ENCODE measurements at regions not wholly inside any gene's neighbourhood (a gene's known extent, or its start where the extent isn't known, plus 50 kb on each side); places are given as distances from the start of the nearest gene placed in this dataset.

DNA sequence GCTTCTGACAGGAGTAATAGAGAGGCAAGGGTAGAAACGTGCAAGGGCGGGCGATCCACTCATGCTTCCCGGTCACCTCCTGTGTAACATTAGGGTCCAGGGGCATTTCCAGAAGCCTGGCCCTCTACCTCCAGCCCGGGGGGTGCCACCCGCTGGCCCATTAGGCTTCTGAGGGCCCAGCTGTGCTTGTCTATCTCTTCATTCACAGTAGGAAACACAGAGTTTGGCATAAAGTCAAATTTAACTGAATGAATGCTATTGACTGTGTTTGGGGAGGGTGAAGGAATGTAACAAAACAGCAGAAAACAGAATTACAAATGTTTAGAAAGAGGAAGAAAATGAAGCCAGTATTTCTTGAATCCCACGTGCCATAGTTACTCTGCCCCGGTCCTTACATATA, 112.4 kb upstream of the SLC66A3 start:
- Mint-ChIP-seq H3K9me3 (peaks cover 12% of the 10 kb centered on the region), H3K27ac (ENCODE audit: low read depth) (no peak overlapping the region), H3K36me3 (ENCODE audit: insufficient read depth) (no peaks in the 10 kb centered on the region), H3K4me1 (no peaks in the 10 kb centered on the region), H3K4me3 (no peak overlapping the region), H3K27me3 (peaks cover 59% of the 10 kb centered on the region)
- no peak for DNase-seq (ENCODE audit: low spot score in 2 of 2)
- no peak for ATAC-seq (replicated peaks; ENCODE audit: extremely low read depth, poor library complexity, severe bottlenecking)

- H3K36me3 Mint-ChIP-seq (ENCODE audit: insufficient read depth) = no peaks in the 10 kb centered on the region
- H3K4me3 Mint-ChIP-seq = no peak overlapping the region
- no peaks in the 10 kb centered on the region for H3K4me1 Mint-ChIP-seq
- peaks cover 55% of the 10 kb centered on the region for H3K27me3 Mint-ChIP-seq
- peaks cover 8% of the 10 kb centered on the region for H3K9me3 Mint-ChIP-seq
- no peak for ATAC-seq (replicated peaks; ENCODE audit: extremely low read depth, poor library complexity, severe bottlenecking)
- no peak overlapping the region for H3K27ac Mint-ChIP-seq (ENCODE audit: low read depth)
- no peak for DNase-seq (ENCODE audit: low spot score in 2 of 2)
Measured at GRCh38 chr2:11043245-11043644, 112.0 kb upstream of the SLC66A3 start.

- Mint-ChIP-seq H3K9me3 (peaks cover 6% of the 10 kb centered on the region), H3K27me3 (peaks cover 53% of the 10 kb centered on the region), H3K4me3 (no peak overlapping the region), H3K4me1 (no peaks in the 10 kb centered on the region), H3K27ac (ENCODE audit: low read depth) (no peak overlapping the region), H3K36me3 (ENCODE audit: insufficient read depth) (no peaks in the 10 kb centered on the region)
- ATAC-seq (replicated peaks; ENCODE audit: extremely low read depth, poor library complexity, severe bottlenecking) = no peak
- no peak for DNase-seq (ENCODE audit: low spot score in 2 of 2)
Measured at GRCh38 chr2:11044201-11044600, 111.1 kb upstream of the SLC66A3 start.

GRCh38 chr2:11045294-11045693, 110.0 kb upstream of the SLC66A3 start:
- no peaks in the 10 kb centered on the region for H3K36me3 Mint-ChIP-seq (ENCODE audit: insufficient read depth)
- H3K27ac Mint-ChIP-seq (ENCODE audit: low read depth) = no peak overlapping the region
- H3K27me3 Mint-ChIP-seq = peaks cover 46% of the 10 kb centered on the region
- H3K4me1 Mint-ChIP-seq = no peaks in the 10 kb centered on the region
- DNase-seq (ENCODE audit: low spot score in 2 of 2) (no peak), ATAC-seq (replicated peaks; ENCODE audit: extremely low read depth, poor library complexity, severe bottlenecking) (no peak)
- H3K4me3 Mint-ChIP-seq = no peak overlapping the region
- H3K9me3 Mint-ChIP-seq = no peaks in the 10 kb centered on the region

GRCh38 chr2:11048335-11049008, 106.8 kb upstream of the SLC66A3 start:
- no peak overlapping the region for H3K27ac Mint-ChIP-seq (ENCODE audit: low read depth)

DNA sequence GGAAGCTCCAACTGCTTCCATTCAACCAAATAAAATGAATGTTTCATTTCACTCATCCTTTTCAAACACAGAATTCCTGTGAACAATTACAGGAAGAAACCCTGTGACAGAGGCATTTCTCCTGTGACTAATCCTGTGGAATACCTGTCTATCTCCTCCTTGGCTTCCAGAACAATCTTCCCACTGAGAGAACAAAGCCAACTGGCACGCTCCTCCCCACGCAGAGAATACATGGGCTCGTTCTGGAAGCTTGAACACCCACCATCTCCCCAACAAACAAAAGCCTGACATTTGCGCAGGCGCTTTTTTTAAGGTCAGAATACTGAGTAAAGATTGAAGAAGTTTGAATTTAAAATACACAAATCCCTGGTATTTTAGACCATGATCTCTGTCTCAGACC, 104.7 kb upstream of the SLC66A3 start:
- Mint-ChIP-seq H3K9me3 (no peaks in the 10 kb centered on the region), H3K4me3 (no peak overlapping the region), H3K27me3 (peaks cover 20% of the 10 kb centered on the region), H3K4me1 (peaks cover 8% of the 10 kb centered on the region), H3K36me3 (ENCODE audit: insufficient read depth) (no peaks in the 10 kb centered on the region), H3K27ac (ENCODE audit: low read depth) (no peak overlapping the region)
- DNase-seq (ENCODE audit: low spot score in 2 of 2) (no peak), ATAC-seq (replicated peaks; ENCODE audit: extremely low read depth, poor library complexity, severe bottlenecking) (no peak)

More at GRCh38 chr2:11048335-11049008, 106.8 kb upstream of the SLC66A3 start:
- DNase-seq (ENCODE audit: low spot score in 2 of 2) (no peak), ATAC-seq (replicated peaks; ENCODE audit: extremely low read depth, poor library complexity, severe bottlenecking) (no peak)
- no peaks in the 10 kb centered on the region for H3K9me3 Mint-ChIP-seq
- H3K4me1 Mint-ChIP-seq = no peaks in the 10 kb centered on the region
- no peak overlapping the region for H3K4me3 Mint-ChIP-seq
- H3K27me3 Mint-ChIP-seq = peaks cover 32% of the 10 kb centered on the region
- H3K36me3 Mint-ChIP-seq (ENCODE audit: insufficient read depth) = no peaks in the 10 kb centered on the region

DNA sequence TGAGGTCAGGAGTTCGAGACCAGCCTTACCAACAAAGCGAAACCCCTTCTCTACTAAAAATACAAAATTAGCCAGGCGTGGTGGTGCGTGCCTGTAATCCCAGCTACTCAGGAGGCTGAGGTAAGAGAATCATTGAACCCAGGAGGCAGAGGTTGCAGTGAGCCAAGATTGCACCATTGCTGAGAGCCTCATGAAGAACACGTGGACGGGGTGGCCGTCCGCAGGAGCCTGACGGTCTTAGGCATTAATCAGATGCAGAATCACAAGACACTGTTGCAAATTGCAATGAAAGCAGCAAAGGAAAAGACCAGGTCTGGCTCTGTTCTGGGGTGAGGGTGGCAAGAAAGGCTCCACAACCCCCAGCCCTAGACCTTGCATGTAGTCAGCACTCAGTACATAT, 104.0 kb upstream of the SLC66A3 start:
- H3K9me3 Mint-ChIP-seq = no peaks in the 10 kb centered on the region

GRCh38 chr2:11053546-11053945, 101.7 kb upstream of the SLC66A3 start:
- DNase-seq (ENCODE audit: low spot score in 2 of 2) (no peak), ATAC-seq (replicated peaks; ENCODE audit: extremely low read depth, poor library complexity, severe bottlenecking) (no peak)
- H3K4me1 Mint-ChIP-seq = peaks cover 8% of the 10 kb centered on the region
- H3K36me3 Mint-ChIP-seq (ENCODE audit: insufficient read depth) = no peaks in the 10 kb centered on the region
- no peaks in the 10 kb centered on the region for H3K9me3 Mint-ChIP-seq
- H3K27ac Mint-ChIP-seq (ENCODE audit: low read depth) = no peak overlapping the region
- H3K4me3 Mint-ChIP-seq = no peak overlapping the region
- peaks cover 48% of the 10 kb centered on the region for H3K27me3 Mint-ChIP-seq

More for the DNA sequence above, 104.0 kb upstream of the SLC66A3 start:
- ATAC-seq (replicated peaks; ENCODE audit: extremely low read depth, poor library complexity, severe bottlenecking) (no peak), DNase-seq (ENCODE audit: low spot score in 2 of 2) (no peak)
- Mint-ChIP-seq H3K27me3 (peaks cover 25% of the 10 kb centered on the region), H3K27ac (ENCODE audit: low read depth) (no peak overlapping the region), H3K4me1 (peaks cover 8% of the 10 kb centered on the region), H3K36me3 (ENCODE audit: insufficient read depth) (no peaks in the 10 kb centered on the region), H3K4me3 (no peak overlapping the region)

- Mint-ChIP-seq H3K27ac (ENCODE audit: low read depth) (no peak overlapping the region), H3K36me3 (ENCODE audit: insufficient read depth) (no peaks in the 10 kb centered on the region), H3K9me3 (no peaks in the 10 kb centered on the region), H3K4me3 (no peak overlapping the region), H3K27me3 (peaks cover 56% of the 10 kb centered on the region), H3K4me1 (peaks cover 8% of the 10 kb centered on the region)
- DNase-seq (ENCODE audit: low spot score in 2 of 2) = no peak
- ATAC-seq (replicated peaks; ENCODE audit: extremely low read depth, poor library complexity, severe bottlenecking) = no peak
Measured at GRCh38 chr2:11054783-11055678, 100.2 kb upstream of the SLC66A3 start.

DNA sequence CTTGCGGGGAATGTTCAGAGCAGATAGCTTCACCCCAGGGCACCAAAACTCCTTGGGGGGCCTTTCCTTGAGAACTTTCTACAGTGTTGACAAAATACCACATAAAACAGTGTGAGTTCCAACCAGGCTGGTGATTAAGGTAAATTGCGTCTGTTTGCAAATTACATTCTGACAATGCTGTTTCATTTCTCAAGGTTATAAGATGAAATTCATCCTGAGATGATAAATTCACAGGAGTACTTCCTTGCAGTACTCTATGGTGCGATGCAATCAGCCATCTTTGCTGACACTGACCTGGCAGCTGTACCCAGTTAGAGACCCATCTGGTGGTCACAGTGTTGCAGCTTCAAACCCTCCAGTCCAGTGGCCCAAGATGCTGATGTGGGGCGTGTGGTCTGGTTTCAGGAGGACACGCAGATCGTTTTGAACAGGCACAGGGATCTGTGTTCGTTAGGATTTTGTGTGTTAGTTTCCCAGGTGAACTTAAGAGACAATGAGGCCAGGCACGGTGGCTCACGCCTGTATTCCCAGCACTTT, 99.5 kb upstream of the SLC66A3 start:
- no peaks in the 10 kb centered on the region for H3K36me3 Mint-ChIP-seq (ENCODE audit: insufficient read depth)
- peaks cover 4% of the 10 kb centered on the region for H3K9me3 Mint-ChIP-seq
- H3K4me3 Mint-ChIP-seq = no peak overlapping the region
- ATAC-seq (replicated peaks; ENCODE audit: extremely low read depth, poor library complexity, severe bottlenecking) (no peak), DNase-seq (ENCODE audit: low spot score in 2 of 2) (no peak)
- H3K4me1 Mint-ChIP-seq = peaks cover 8% of the 10 kb centered on the region
- H3K27me3 Mint-ChIP-seq = peaks cover 55% of the 10 kb centered on the region
- no peak overlapping the region for H3K27ac Mint-ChIP-seq (ENCODE audit: low read depth)

GRCh38 chr2:11056614-11057013, 98.7 kb upstream of the SLC66A3 start:
- Mint-ChIP-seq H3K4me1 (peaks cover 8% of the 10 kb centered on the region), H3K27me3 (peaks cover 51% of the 10 kb centered on the region), H3K36me3 (ENCODE audit: insufficient read depth) (no peaks in the 10 kb centered on the region), H3K9me3 (peaks cover 10% of the 10 kb centered on the region), H3K27ac (ENCODE audit: low read depth) (no peak overlapping the region), H3K4me3 (no peak overlapping the region)
- ATAC-seq (replicated peaks; ENCODE audit: extremely low read depth, poor library complexity, severe bottlenecking) (no peak), DNase-seq (ENCODE audit: low spot score in 2 of 2) (no peak)

DNA sequence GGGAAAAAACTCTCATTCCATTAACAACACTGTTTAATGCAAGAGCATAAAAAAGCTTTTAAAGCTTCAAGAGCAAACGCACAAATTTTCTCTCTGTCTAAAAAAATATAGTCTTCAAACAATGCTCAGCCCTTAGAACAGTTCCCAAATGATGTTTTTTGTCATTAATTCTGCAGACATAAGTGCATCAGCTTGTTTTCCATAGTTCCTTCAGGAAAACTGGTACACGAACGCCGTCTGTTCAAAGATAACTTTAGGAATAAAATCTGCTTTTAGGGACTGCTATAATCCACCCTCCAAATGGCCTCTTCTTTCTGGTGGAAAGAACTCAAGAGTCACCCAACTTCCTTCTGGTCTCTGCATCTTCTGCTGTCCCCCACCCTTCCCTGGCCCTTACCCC, 98.2 kb upstream of the SLC66A3 start:
- DNase-seq (ENCODE audit: low spot score in 2 of 2) = no peak

GRCh38 chr2:11058129-11058528, 97.1 kb upstream of the SLC66A3 start:
- Mint-ChIP-seq H3K27me3 (peaks cover 58% of the 10 kb centered on the region), H3K36me3 (ENCODE audit: insufficient read depth) (no peaks in the 10 kb centered on the region), H3K4me3 (no peak overlapping the region), H3K4me1 (peaks cover 8% of the 10 kb centered on the region), H3K9me3 (peaks cover 11% of the 10 kb centered on the region), H3K27ac (ENCODE audit: low read depth) (no peak overlapping the region)
- DNase-seq (ENCODE audit: low spot score in 2 of 2) = no peak
- no peak for ATAC-seq (replicated peaks; ENCODE audit: extremely low read depth, poor library complexity, severe bottlenecking)

More for the DNA sequence above, 98.2 kb upstream of the SLC66A3 start:
- no peak for ATAC-seq (replicated peaks; ENCODE audit: extremely low read depth, poor library complexity, severe bottlenecking)
- H3K27me3 Mint-ChIP-seq = peaks cover 47% of the 10 kb centered on the region
- peaks cover 8% of the 10 kb centered on the region for H3K4me1 Mint-ChIP-seq
- H3K36me3 Mint-ChIP-seq (ENCODE audit: insufficient read depth) = no peaks in the 10 kb centered on the region
- H3K27ac Mint-ChIP-seq (ENCODE audit: low read depth) = no peak overlapping the region
- H3K9me3 Mint-ChIP-seq = peaks cover 10% of the 10 kb centered on the region
- H3K4me3 Mint-ChIP-seq = no peak overlapping the region

All from central memory CD8-positive, alpha-beta T cell (primary cell).